GM13976 (cell line): ENCODE measurements at regions not wholly inside any gene's neighbourhood (a gene's known extent, or its start where the extent isn't known, plus 50 kb on each side); places are given as distances from the start of the nearest gene placed in this dataset.

ENCODE experiments used
- DNase-seq: peaks from one replicate; pipeline ENCODE4 v3.0.0; 2012; ENCODE audit warnings: low spot score
- CTCF ChIP-seq: IDR thresholded peaks from 2 replicates; pipeline ENCODE4 v1.5.1; 2012; ENCODE audit warnings: borderline replicate concordance, mild to moderate bottlenecking; ENCODE audit not compliant: insufficient read depth; ENCODE audit errors: extremely low read depth, missing control alignments, control extremely low read depth
- in situ Hi-C: fragments of 300-500 bp; cut with MboI; formaldehyde crosslinking; loops from one replicate; pipeline ENCODE4 v1.12.0; 2022; ENCODE audit warnings: low sequenced_read_pairs, mixed read lengths, inconsistent platforms; ENCODE audit not compliant: unreplicated experiment

GRCh38 chr2:55811048-55811447 lies 112.5 kb downstream of the EFEMP1 start:
- in situ Hi-C loops = no loop called here
- DNase-seq = no peak
- no peak for TF ChIP-seq CTCF

- in situ Hi-C loops = no loop called here
- DNase-seq = no peak
- no peak for TF ChIP-seq CTCF
Measured at GRCh38 chr2:55810622-55811020, 113.0 kb downstream of the EFEMP1 start.

- no peak for TF ChIP-seq CTCF
- DNase-seq = no peak
- in situ Hi-C loops = no loop called here
Measured at GRCh38 chr2:55809875-55810621, 113.5 kb downstream of the EFEMP1 start.

- in situ Hi-C loops = no loop called here
- TF ChIP-seq CTCF = no peak
- DNase-seq = no peak
Measured at GRCh38 chr2:55807900-55808299, 114.3 kb upstream of the PNPT1 start.

- TF ChIP-seq CTCF = no peak
- in situ Hi-C loops = no loop called here
- DNase-seq = no peak
Measured at GRCh38 chr2:55805686-55806085, 112.0 kb upstream of the PNPT1 start.

- no peak for DNase-seq
Measured at GRCh38 chr2:55804535-55804934, 110.9 kb upstream of the PNPT1 start.

More at GRCh38 chr2:55804535-55804934, 110.9 kb upstream of the PNPT1 start:
- no peak for TF ChIP-seq CTCF
- in situ Hi-C loops = no loop called here
